ENCODE measurements at regions not wholly inside any gene's neighbourhood (a gene's known extent, or its start where the extent isn't known, plus 50 kb on each side); places are given as distances from the start of the nearest gene placed in this dataset.

GRCh38 chr4:11130195-11130970 is 298.3 kb downstream of the HS3ST1 start:
- TF ChIP-seq EP300 (IDR thresholded peaks at IDR 0.05) = no peak
- no peak for TF ChIP-seq CTCF (IDR thresholded peaks at IDR 0.05)
- no peak for TF ChIP-seq POLR2A (IDR thresholded peaks at IDR 0.05)
- no peak for TF ChIP-seq POLR2AphosphoS5 (IDR thresholded peaks at IDR 0.05)

All from gastroesophageal sphincter (tissue), 3 donors.